Transverse colon (tissue), 4 donors: ENCODE measurements at regions not wholly inside any gene's neighbourhood (a gene's known extent, or its start where the extent isn't known, plus 50 kb on each side); places are given as distances from the start of the nearest gene placed in this dataset.

ENCODE experiments used
- DNase-seq: peaks from one replicate; pipeline ENCODE4 v3.0.0-alpha.2; 2019
- H3K27ac ChIP-seq, 4 donors: fragments of 200-600 bp; sonication (generic); 2 replicates each; pipeline ENCODE4 v1.5.1; 2016 to 2018; ENCODE audit warnings: inconsistent platforms in 4 of 4
- H3K27me3 ChIP-seq: fragments of 200-600 bp; sonication (generic); 2 replicates; pipeline ENCODE4 v1.5.1; 2017; ENCODE audit warnings: inconsistent platforms
- H3K36me3 ChIP-seq, 4 donors: fragments of 200-600 bp; sonication (generic); 2 replicates each; pipeline ENCODE4 v1.5.1; 2017 to 2019; ENCODE audit warnings: inconsistent platforms in 4 of 4
- H3K4me1 ChIP-seq, 4 donors: fragments of 200-600 bp; sonication (generic); 2 replicates each; pipeline ENCODE4 v1.5.1; 2017 to 2020; ENCODE audit warnings: inconsistent platforms in 4 of 4
- H3K4me3 ChIP-seq, 4 donors: fragments of 200-600 bp; sonication (generic); 1 replicate in 1 of 4; 2 replicates in 3 of 4; pipeline versions ENCODE4 v1.5.1 to v1.6.1; 2017 to 2019; ENCODE audit warnings: inconsistent platforms in 4 of 4
- H3K9me3 ChIP-seq, 2 donors: fragments of 200-600 bp; sonication (generic); 2 replicates each; pipeline ENCODE4 v1.5.1; 2017 to 2019; ENCODE audit warnings: inconsistent platforms in 2 of 2
- CTCF ChIP-seq, 5 experiments: fragments of 200-600 bp in 3 of 5; fragments of 450-650 bp in 2 of 5; sonication (generic) in 3 of 5; IDR thresholded peaks; 1 replicate in 2 of 5; 2 replicates in 3 of 5; pipeline ENCODE4 v1.5.1; 2016 to 2017; ENCODE audit warnings: antibody characterized with exemption in 5 of 5, inconsistent platforms in 3 of 5, mild to moderate bottlenecking in 2 of 5, moderate library complexity in 1 of 5
- EP300 ChIP-seq: sonication (generic); formaldehyde crosslinking; IDR thresholded peaks from one replicate; pipeline ENCODE4 v1.6.1; 2017; ENCODE audit warnings: antibody characterized with exemption, low read depth
- POLR2A ChIP-seq: fragments of 450-650 bp; IDR thresholded peaks from one replicate; pipeline ENCODE4 v1.6.1; 2016; ENCODE audit warnings: antibody characterized with exemption, mild to moderate bottlenecking, moderate library complexity
- POLR2AphosphoS5 ChIP-seq, 3 donors: sonication (generic); formaldehyde crosslinking; IDR thresholded peaks; one replicate each; pipeline ENCODE4 v1.6.1; 2016; ENCODE audit warnings: antibody characterized with exemption in 3 of 3
- WGBS, 2 donors: methylation state at CpG; one replicate each; pipeline ENCODE4 v1.1.5; 2018; ENCODE audit warnings: low coverage in 1 of 2; 5-methylcytosine and 5-hydroxymethylcytosine counted together
- in situ Hi-C, 4 donors: fragments of 200-750 bp; cut with MboI; loops; one replicate each; pipeline versions ENCODE4 v1.15.0 to v1.15.1; 2017; ENCODE audit warnings: low sequenced_read_pairs in 3 of 4, low pct_ligation_motif_present in 1 of 4, low pct_unique_long_range_greater_than_20kb in 1 of 4
- intact Hi-C: fragments of 100-400 bp; cut with DNase I; formaldehyde crosslinking; loops from one replicate; pipeline ENCODE4 v1.15.1; 2023; ENCODE audit warnings: low total_unique reads

- 56 to 71% methylated on average over 1 of the region's 1 CpG for WGBS, 2 donors
- DNase-seq: no peak
- H3K9me3 ChIP-seq: no peaks in the 10 kb centered on the region
- H3K27me3 ChIP-seq: no peaks in the 10 kb centered on the region
- H3K4me3 ChIP-seq: no peak overlapping the region
- no peaks in the 10 kb centered on the region for H3K4me1 ChIP-seq
- no peaks in the 10 kb centered on the region for H3K36me3 ChIP-seq
- no peak for TF ChIP-seq CTCF (IDR thresholded peaks at IDR 0.05)
- TF ChIP-seq POLR2AphosphoS5 (IDR thresholded peaks at IDR 0.05): no peak
- TF ChIP-seq POLR2A: no peak
- no peak for TF ChIP-seq EP300
- intact Hi-C loops (no loop called here), in situ Hi-C loops (no loop called here)
- no peak overlapping the region for H3K27ac ChIP-seq
Observed at GRCh38 chr3:84439476-84439875, 519.3 kb upstream of the CADM2 start.

- no peaks in the 10 kb centered on the region for H3K27me3 ChIP-seq
- in situ Hi-C loops: no loop called here
- intact Hi-C loops: no loop called here
- TF ChIP-seq POLR2AphosphoS5 (IDR thresholded peaks at IDR 0.05) (no peak), EP300 (no peak), CTCF (IDR thresholded peaks at IDR 0.05) (no peak), POLR2A (no peak)
- no peaks in the 10 kb centered on the region for H3K9me3 ChIP-seq
- H3K4me3 ChIP-seq: no peak overlapping the region
- no peak overlapping the region for H3K27ac ChIP-seq
- WGBS, 2 donors: 71 to 72% methylated on average over 5 to 11 of the region's 11 CpGs
- no peaks in the 10 kb centered on the region for H3K36me3 ChIP-seq
- no peak for DNase-seq
- no peaks in the 10 kb centered on the region for H3K4me1 ChIP-seq
Observed at GRCh38 chr3:84440291-84440690, 518.5 kb upstream of the CADM2 start.

- in situ Hi-C loops (no loop called here), intact Hi-C loops (no loop called here)
- no peaks in the 10 kb centered on the region for H3K36me3 ChIP-seq
- H3K4me1 ChIP-seq: no peaks in the 10 kb centered on the region
- DNase-seq: no peak
- no peaks in the 10 kb centered on the region for H3K9me3 ChIP-seq
- no peak for TF ChIP-seq EP300
- TF ChIP-seq POLR2A: no peak
- TF ChIP-seq POLR2AphosphoS5 (IDR thresholded peaks at IDR 0.05): no peak
- no peak for TF ChIP-seq CTCF (IDR thresholded peaks at IDR 0.05)
- H3K4me3 ChIP-seq: no peak overlapping the region
- H3K27me3 ChIP-seq: no peaks in the 10 kb centered on the region
- 79 to 89% methylated on average over 2 of the region's 2 CpGs for WGBS, 2 donors
- no peak overlapping the region for H3K27ac ChIP-seq
Observed at GRCh38 chr3:84442533-84442932, 516.3 kb upstream of the CADM2 start.

GRCh38 chr3:84444726-84445521, 513.9 kb upstream of the CADM2 start:
- Histone ChIP-seq H3K27ac (no peak overlapping the region), H3K9me3 (no peaks in the 10 kb centered on the region), H3K36me3 (no peaks in the 10 kb centered on the region), H3K4me3 (no peak overlapping the region), H3K4me1 (no peaks in the 10 kb centered on the region), H3K27me3 (no peaks in the 10 kb centered on the region)
- no peak for DNase-seq
- no peak for TF ChIP-seq CTCF (IDR thresholded peaks at IDR 0.05)
- TF ChIP-seq EP300: no peak
- TF ChIP-seq POLR2AphosphoS5 (IDR thresholded peaks at IDR 0.05): no peak
- no peak for TF ChIP-seq POLR2A
- intact Hi-C loops: no loop called here
- WGBS, 2 donors: 63 to 72% methylated on average over 6 of the region's 6 CpGs
- in situ Hi-C loops: no loop called here
